Fibroblast of skin of right quadriceps (primary cell): ENCODE measurements at regions not wholly inside any gene's neighbourhood (a gene's known extent, or its start where the extent isn't known, plus 50 kb on each side); places are given as distances from the start of the nearest gene placed in this dataset.
A peak's percentile ranks its signal among the peaks of the same experiment; 100 is the strongest.

Source experiments
- DNase-seq: peaks from one replicate; pipeline ENCODE4 v3.0.0-alpha.2; 2013

DNA sequence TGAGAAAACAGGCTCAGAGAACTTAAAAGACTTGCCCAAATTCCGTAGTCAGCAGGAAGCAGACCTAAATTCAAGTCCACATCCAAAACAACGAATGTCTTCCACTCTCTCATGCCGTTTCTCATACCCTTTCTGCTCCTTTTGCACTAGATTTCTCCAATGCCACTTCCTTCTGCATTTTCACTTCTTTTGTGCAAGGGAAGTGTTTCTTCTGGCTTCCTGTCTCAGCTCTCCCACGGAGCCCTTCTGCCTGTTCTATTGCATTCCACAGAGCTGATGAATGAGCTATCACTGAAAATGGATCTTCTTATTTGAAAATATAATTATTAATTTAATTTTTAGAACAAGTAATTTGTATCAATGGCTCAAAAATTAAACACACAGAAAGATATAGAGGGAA, 56.1 kb upstream of the STK24 start:
- peak; percentile 8 for DNase-seq

DNA sequence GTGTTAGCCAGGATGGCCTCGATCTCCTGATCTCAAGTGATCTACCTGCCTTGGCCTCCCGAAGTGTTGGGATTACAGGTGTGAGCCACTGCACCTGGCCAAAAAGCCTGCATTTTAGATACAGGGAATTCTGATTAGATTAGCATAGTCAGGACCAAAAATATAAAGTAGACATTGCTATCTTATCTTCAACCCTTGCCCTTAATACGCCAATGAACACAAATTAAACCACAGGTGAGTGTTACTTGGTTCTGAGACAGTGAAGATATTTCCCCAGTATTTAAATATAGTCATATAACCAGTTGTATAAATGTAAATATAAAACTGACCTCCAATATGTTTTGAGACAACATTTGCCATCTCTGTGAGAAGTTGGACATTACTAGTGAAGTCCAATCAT, 52.1 kb upstream of the STK24 start:
- DNase-seq: no peak
